Tibial artery (tissue), 4 donors: ENCODE measurements at regions not wholly inside any gene's neighbourhood (a gene's known extent, or its start where the extent isn't known, plus 50 kb on each side); places are given as distances from the start of the nearest gene placed in this dataset.

ENCODE experiments used
- DNase-seq, 2 donors: peaks; one replicate each; pipeline ENCODE4 v3.0.0-alpha.2; 2019
- H3K27ac ChIP-seq, 2 donors: fragments of 200-600 bp; sonication (generic) in 1 of 2; 1 replicate in 1 of 2; 2 replicates in 1 of 2; pipeline ENCODE4 v1.5.1; 2018 to 2019; ENCODE audit warnings: mild to moderate bottlenecking in 1 of 2
- H3K27me3 ChIP-seq, 2 donors: fragments of 200-600 bp; sonication (generic) in 1 of 2; one replicate each; pipeline versions ENCODE4 v1.5.1 to v1.6.0; 2016 to 2019
- H3K36me3 ChIP-seq, 3 donors: fragments of 200-600 bp; sonication (generic) in 2 of 3; one replicate each; pipeline ENCODE4 v1.5.1; 2016 to 2019; ENCODE audit warnings: mild to moderate bottlenecking in 2 of 3
- H3K4me1 ChIP-seq, 4 donors: fragments of 200-600 bp; sonication (generic) in 2 of 4; 1 replicate in 3 of 4; 2 replicates in 1 of 4; pipeline ENCODE4 v1.5.1; 2016 to 2019
- H3K4me3 ChIP-seq, 2 donors: fragments of 200-600 bp; sonication (generic) in 1 of 2; 1 replicate in 1 of 2; 2 replicates in 1 of 2; pipeline ENCODE4 v1.5.1; 2018 to 2019; ENCODE audit warnings: mild to moderate bottlenecking in 2 of 2
- H3K9me3 ChIP-seq, 3 donors: fragments of 200-600 bp; sonication (generic) in 1 of 3; one replicate each; pipeline ENCODE4 v1.5.1; 2016 to 2019
- CTCF ChIP-seq, 2 experiments: fragments of 200-600 bp in 1 of 2; fragments of 450-650 bp in 1 of 2; IDR thresholded peaks; one replicate each; pipeline ENCODE4 v1.5.1; 2017 to 2019; ENCODE audit warnings: antibody characterized with exemption in 2 of 2, mild to moderate bottlenecking in 1 of 2, moderate library complexity in 1 of 2
- intact Hi-C: fragments of 100-400 bp; cut with DNase I; formaldehyde crosslinking; loops from one replicate; pipeline ENCODE4 v1.15.0; 2023; ENCODE audit warnings: low total_unique reads

GRCh38 chr3:80439490-80439889 is 671.7 kb upstream of the ROBO1 start:
- no peaks in the 10 kb centered on the region for H3K27me3 ChIP-seq
- H3K27ac ChIP-seq = no peak overlapping the region
- no peak for TF ChIP-seq CTCF (IDR thresholded peaks at IDR 0.05)
- no peaks in the 10 kb centered on the region for H3K4me1 ChIP-seq
- H3K9me3 ChIP-seq = no peaks in the 10 kb centered on the region
- no peaks in the 10 kb centered on the region for H3K36me3 ChIP-seq
- no peak overlapping the region for H3K4me3 ChIP-seq
- intact Hi-C loops = no loop called here
- DNase-seq = no peak

GRCh38 chr3:80434366-80434765 is 666.6 kb upstream of the ROBO1 start:
- Histone ChIP-seq H3K27ac (no peak overlapping the region), H3K36me3 (no peaks in the 10 kb centered on the region), H3K9me3 (no peaks in the 10 kb centered on the region), H3K27me3 (no peaks in the 10 kb centered on the region), H3K4me1 (no peaks in the 10 kb centered on the region), H3K4me3 (no peak overlapping the region)
- TF ChIP-seq CTCF (IDR thresholded peaks at IDR 0.05) = no peak
- no peak for DNase-seq
- intact Hi-C loops = no loop called here

- H3K27me3 ChIP-seq = no peaks in the 10 kb centered on the region
- TF ChIP-seq CTCF (IDR thresholded peaks at IDR 0.05) = no peak
- H3K27ac ChIP-seq = no peak overlapping the region
- DNase-seq = no peak
- no peaks in the 10 kb centered on the region for H3K9me3 ChIP-seq
- no peaks in the 10 kb centered on the region for H3K36me3 ChIP-seq
- H3K4me3 ChIP-seq = no peak overlapping the region
- H3K4me1 ChIP-seq = no peaks in the 10 kb centered on the region
- intact Hi-C loops = no loop called here
Observed at GRCh38 chr3:80424951-80425350, 657.2 kb upstream of the ROBO1 start.

GRCh38 chr3:80408030-80408721 is 640.4 kb upstream of the ROBO1 start:
- no peaks in the 10 kb centered on the region for H3K4me1 ChIP-seq
- no peak overlapping the region for H3K4me3 ChIP-seq
- intact Hi-C loops = no loop called here
- H3K27me3 ChIP-seq = no peaks in the 10 kb centered on the region
- no peak for DNase-seq
- H3K9me3 ChIP-seq = no peaks in the 10 kb centered on the region
- H3K27ac ChIP-seq = no peak overlapping the region
- no peak for TF ChIP-seq CTCF (IDR thresholded peaks at IDR 0.05)
- no peaks in the 10 kb centered on the region for H3K36me3 ChIP-seq

- Histone ChIP-seq H3K36me3 (no peaks in the 10 kb centered on the region), H3K4me3 (no peak overlapping the region), H3K27ac (no peak overlapping the region), H3K27me3 (no peaks in the 10 kb centered on the region), H3K4me1 (no peaks in the 10 kb centered on the region), H3K9me3 (no peaks in the 10 kb centered on the region)
- intact Hi-C loops = no loop called here
- TF ChIP-seq CTCF (IDR thresholded peaks at IDR 0.05) = no peak
- DNase-seq = no peak
Observed at GRCh38 chr3:80405618-80406017, 637.8 kb upstream of the ROBO1 start.

- Histone ChIP-seq H3K4me3 (no peak overlapping the region), H3K9me3 (no peaks in the 10 kb centered on the region), H3K27ac (no peak overlapping the region), H3K27me3 (no peaks in the 10 kb centered on the region), H3K4me1 (no peaks in the 10 kb centered on the region), H3K36me3 (no peaks in the 10 kb centered on the region)
- intact Hi-C loops = no loop called here
- no peak for TF ChIP-seq CTCF (IDR thresholded peaks at IDR 0.05)
- DNase-seq = no peak
Observed at GRCh38 chr3:80395023-80395422, 627.2 kb upstream of the ROBO1 start.
